ENCODE measurements at regions not wholly inside any gene's neighbourhood (a gene's known extent, or its start where the extent isn't known, plus 50 kb on each side); places are given as distances from the start of the nearest gene placed in this dataset.
A peak's percentile ranks its signal among the peaks of the same experiment; 100 is the strongest.

- DNase-seq (ENCODE audit: low read depth, low spot score) = no peak
Observed at GRCh38 chr2:16178551-16179130, 238.3 kb downstream of the MYCN start.

DNA sequence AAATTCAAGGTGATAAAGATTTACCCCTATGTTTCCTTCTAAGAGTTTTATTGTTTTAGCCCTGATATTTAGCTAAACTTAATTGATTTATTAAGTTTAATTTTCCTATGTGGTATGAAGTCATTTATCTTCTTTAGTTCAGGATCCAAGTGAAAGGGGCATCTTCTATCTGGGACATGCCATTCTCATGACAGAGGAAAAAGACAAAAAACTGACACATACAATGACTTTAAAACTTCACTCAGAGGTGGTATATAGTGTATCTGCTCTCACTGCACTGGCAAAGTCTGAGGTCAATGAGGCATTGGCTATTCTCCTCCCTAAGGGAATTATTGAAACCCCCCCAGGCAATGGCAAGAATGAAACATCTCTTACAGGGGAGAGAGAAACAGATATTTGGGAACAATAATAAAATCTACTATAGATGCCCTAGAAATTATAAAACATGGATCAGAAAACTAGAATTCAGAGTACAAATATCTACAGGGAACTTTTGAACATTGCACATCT is 237.4 kb downstream of the MYCN start:
- DNase-seq (ENCODE audit: low read depth, low spot score) = no peak

GRCh38 chr2:16176971-16177480 is 236.7 kb downstream of the MYCN start:
- DNase-seq (ENCODE audit: low read depth, low spot score) = no peak

DNA sequence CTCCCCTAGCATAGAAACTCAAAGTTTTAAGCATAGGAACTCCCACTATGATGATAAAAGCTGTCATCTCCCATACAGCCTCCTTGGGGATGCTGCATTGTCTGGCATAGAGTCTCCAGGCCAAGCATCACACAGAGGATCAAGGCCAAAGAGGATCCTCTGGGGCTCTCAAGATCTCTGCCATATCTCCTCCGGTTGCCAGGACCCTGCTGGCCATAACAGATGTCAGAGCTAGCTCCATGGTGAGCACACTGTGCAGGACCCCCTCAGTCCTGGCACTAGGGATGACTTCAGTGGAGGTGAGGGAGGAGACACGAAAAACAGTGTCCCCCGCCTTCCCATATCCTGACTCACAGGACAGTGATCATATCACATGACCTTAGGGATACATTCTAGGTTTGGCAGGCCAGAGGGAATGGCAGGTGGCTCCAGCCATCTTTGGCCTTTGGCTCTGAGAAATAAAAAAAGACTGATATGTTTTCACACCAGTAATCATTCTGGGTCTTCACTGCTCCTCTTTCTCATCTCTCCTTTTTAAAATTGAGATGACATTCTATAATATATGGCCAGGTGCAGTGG is 235.0 kb downstream of the MYCN start:
- no peak for DNase-seq (ENCODE audit: low read depth, low spot score)

DNA sequence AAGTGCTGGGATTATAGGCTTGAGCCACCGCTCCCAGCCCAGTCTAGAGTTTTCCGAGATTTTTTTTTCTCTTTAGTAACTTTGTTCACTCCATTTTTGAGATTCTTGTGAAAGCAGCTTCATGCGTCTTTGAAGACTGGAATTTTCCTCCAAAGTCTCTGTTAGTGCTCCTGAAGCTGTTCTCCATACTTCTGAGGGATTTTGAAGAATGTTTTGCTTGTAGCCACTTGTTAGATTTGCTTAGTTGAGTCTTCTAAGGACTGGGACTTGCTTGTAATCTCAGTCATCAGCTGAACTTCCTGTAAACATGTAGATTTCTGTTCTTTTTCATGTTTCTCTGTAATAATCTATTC is 234.3 kb downstream of the MYCN start:
- no peak for DNase-seq (ENCODE audit: low read depth, low spot score)

DNA sequence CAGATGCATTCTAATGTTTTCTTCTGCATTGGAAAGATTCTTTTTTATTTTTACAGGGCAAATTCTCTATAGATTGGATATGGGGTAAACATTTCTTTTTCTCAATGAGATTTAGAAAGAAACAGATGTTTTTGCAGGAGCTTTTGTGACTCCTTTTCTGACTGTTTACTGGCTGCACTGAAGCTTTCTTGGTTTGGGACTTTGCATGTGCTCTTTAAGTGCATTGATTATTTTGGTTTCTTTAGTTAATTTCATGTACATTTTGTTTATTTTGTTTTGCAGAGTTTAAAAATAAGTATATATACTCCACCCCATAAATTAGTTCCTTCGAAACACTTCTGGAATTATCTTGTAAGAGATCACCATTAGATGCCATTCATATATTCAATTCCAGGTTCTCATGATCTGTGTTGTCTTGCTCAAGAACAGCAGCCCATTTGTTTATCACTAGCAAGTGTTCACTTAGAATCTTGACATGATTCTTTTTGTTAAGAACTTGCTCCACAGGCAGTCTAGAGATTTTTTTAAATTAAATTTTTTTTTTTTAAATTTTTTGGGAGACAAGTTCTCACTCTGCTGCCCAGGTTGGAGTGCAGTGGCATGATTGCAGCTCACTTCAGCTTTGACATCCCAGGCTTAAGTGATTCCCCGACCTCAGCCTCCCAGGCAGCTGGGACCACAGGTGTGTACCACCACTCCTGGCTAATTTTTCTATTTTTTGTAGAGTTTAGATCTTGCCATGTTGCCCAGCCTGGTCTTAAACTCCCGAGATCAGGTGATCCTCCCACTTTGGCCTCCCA is 233.7 kb downstream of the MYCN start:
- DNase-seq (ENCODE audit: low read depth, low spot score) = no peak

GRCh38 chr2:16172324-16173175 is 232.2 kb downstream of the MYCN start:
- no peak for DNase-seq (ENCODE audit: low read depth, low spot score)

DNA sequence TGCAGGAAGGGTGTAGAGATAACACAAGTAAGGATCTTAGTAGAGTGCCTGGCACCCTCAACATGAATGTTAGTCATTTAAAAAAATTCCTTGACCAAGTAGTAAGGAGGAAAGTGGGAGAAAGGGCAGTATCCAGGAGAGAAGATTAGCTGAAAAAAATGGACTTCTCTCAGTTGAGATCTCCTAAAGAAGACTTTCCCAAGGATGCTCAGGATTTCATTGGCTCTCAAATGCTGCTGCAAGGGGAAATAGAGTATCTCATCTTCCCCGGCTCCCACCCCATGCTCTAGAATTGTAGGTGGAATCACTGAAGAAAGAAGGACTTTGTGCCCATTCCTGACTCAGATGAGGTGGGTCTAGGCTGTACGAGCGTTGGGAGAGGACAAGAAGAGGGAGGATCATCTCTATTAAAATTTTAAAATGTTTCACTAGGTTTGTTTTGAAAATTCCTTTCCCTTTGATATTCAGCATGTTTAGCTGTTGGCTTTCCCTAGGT is 231.1 kb downstream of the MYCN start:
- no peak for DNase-seq (ENCODE audit: low read depth, low spot score)

DNA sequence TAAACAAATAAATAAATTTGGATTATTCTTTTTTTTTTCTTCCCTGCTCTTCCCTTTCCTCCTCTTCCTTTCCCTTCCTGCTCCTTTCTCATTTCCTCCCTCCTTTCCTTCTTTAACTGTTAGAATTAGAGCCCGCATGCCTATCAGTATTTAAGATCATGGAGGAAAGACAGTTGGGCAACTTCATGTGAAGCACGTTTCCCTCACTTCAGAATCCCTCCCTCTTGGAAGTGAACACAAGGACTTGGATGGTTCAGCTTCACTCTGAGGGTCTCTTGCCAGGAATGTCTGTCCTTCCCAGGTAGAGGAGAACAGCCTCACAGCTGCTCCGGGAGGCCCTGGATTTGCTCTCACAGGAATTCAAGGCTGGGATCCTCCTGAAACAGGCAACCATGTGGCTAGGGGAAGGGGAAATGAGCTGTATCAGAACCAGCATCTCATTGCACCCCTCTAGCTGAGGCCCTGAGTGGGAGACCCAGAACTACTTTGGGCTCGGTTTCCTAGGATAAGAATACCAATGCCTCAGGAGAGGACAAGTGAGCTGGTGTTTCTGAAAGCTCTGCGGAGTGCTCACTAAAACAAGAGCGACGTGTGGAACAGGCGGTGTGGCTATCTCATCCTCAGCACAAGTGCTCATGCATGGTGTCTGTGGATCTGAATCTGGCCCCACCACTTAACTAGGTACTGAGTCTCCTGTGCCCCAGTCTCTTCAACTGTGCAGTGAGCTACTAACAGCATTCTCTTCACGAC is 230.5 kb downstream of the MYCN start:
- no peak for DNase-seq (ENCODE audit: low read depth, low spot score)

GRCh38 chr2:16169381-16169960 is 229.1 kb downstream of the MYCN start:
- DNase-seq (ENCODE audit: low read depth, low spot score) = no peak

- no peak for DNase-seq (ENCODE audit: low read depth, low spot score)
Observed at GRCh38 chr2:16168506-16169264, 228.3 kb downstream of the MYCN start.

DNA sequence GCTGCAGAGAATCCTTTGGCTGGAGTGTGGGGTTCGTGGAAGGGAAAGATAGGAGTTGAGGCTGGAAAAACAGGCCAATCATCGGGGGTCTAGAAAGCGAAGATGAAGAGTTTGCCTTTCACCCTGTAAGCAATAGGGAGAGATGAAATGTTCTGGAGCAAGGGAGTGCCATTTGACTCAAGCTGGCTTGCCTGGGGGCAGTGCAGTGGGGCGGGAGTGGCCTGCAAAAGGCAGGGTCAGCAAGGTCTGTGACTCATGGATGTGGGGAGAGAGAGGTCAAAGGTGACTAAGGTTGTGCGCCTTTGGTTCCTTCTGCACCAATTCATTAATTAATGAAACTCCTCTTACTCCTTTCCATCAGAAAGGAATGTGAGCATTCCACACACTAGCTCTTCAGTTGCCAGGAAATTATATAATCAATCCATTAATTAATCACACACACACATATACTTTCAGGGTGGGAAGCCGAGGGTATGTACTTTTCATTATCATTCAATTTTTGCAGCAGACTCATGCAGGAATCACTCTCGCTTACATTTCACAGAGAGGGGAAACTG is 227.6 kb downstream of the MYCN start:
- DNase-seq (ENCODE audit: low read depth, low spot score) = no peak

- no peak for DNase-seq (ENCODE audit: low read depth, low spot score)
Observed at GRCh38 chr2:16167451-16167861, 227.1 kb downstream of the MYCN start.

- peak; percentile 56 for DNase-seq (ENCODE audit: low read depth, low spot score)
Observed at GRCh38 chr2:16166327-16166981, 226.1 kb downstream of the MYCN start.

- no peak for DNase-seq (ENCODE audit: low read depth, low spot score)
Observed at GRCh38 chr2:16165518-16166326, 225.4 kb downstream of the MYCN start.

DNA sequence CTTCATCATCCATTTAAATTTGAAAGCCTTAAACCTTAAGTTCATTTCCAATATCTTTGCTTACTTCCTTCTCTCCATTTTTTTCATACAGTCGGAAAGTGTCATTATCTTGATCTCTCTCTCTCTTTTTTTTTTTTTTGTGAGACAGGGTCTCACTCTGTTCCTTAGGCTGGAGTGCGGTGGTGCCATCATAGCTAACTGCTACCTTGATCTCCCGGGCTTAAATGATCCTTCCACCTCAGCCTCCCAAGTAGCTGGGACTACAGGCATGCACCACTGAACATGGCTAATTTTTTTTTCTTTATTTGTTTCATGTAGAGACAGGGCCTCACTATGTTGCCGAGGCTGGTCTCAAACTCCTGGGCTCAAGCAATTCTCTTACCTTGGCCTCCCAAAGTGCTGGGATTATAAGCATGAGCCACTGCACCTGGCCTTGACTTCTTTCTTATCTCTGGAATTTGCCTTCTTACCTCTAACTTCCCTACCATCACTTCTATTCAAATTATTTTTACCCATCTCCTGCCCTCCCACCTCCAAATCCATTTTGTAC is 222.2 kb downstream of the MYCN start:
- no peak for DNase-seq (ENCODE audit: low read depth, low spot score)

DNA sequence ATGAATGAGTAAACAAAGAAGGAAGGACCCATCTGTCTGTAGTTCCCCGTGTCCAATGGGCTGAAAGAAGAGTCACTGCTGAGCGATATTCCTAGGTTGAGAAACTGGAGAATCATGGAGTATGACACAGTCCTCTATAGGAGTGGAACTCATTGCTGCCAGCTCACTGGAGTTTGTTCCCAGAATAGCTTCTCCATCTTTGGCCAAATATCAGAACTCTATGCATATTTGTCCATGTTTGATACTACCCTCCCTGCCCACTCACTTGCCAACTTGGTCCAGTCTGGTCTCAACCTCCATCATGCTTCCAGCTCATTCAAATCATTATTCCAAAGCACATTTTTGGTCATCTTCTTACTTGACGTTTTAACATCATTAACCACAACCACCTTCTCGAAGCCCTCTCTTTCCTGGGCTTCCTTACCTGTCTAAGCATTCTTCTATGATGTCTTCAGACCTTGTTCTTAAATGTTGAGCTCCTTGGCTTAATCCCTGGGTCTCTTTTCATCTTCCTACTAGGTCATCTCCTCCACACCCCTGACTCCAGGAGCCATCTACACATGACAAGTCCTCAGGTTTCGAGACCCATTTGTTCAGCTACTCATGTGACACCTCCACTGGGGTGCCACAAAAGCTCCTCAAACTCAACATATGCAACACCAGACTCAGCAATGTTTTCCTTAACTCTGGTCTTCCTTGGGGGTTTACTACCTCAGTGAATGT is 221.6 kb downstream of the MYCN start:
- no peak for DNase-seq (ENCODE audit: low read depth, low spot score)

Measured in astrocyte of the hippocampus (primary cell).